Ovary (tissue), 7 donors: ENCODE measurements at regions not wholly inside any gene's neighbourhood (a gene's known extent, or its start where the extent isn't known, plus 50 kb on each side); places are given as distances from the start of the nearest gene placed in this dataset.

Source experiments
- DNase-seq, 5 donors: peaks; one replicate each; pipeline ENCODE4 v3.0.0-alpha.2; 2019 to 2020
- H3K27ac ChIP-seq, 2 donors: fragments of 200-600 bp; one replicate each; pipeline versions ENCODE4 v1.5.1 to v1.8.0; 2019 to 2022
- H3K27me3 ChIP-seq: fragments of 200-600 bp; one replicate; pipeline ENCODE4 v1.8.0; 2022
- H3K36me3 ChIP-seq: fragments of 200-600 bp; sonication (generic); one replicate; pipeline ENCODE4 v1.5.1; 2019
- H3K4me1 ChIP-seq: one replicate; pipeline ENCODE4 v1.8.1; 2013; ENCODE audit warnings: mild to moderate bottlenecking, moderate library complexity; ENCODE audit not compliant: insufficient read depth
- H3K4me3 ChIP-seq: fragments of 200-600 bp; sonication (generic); one replicate; pipeline ENCODE4 v1.5.1; 2017
- H3K9me3 ChIP-seq, 2 donors: fragments of 200-600 bp in 1 of 2; sonication (generic) in 1 of 2; one replicate each; pipeline versions ENCODE4 v1.5.1 to v1.8.1; 2013 to 2019; ENCODE audit warnings: mild to moderate bottlenecking in 1 of 2, moderate library complexity in 1 of 2
- EP300 ChIP-seq: sonication (generic); formaldehyde crosslinking; IDR thresholded peaks from one replicate; pipeline ENCODE4 v1.6.1; 2017; ENCODE audit warnings: antibody characterized with exemption
- POLR2A ChIP-seq: fragments of 450-650 bp; IDR thresholded peaks from one replicate; pipeline ENCODE4 v1.6.1; 2017; ENCODE audit warnings: antibody characterized with exemption, mild to moderate bottlenecking, moderate library complexity
- WGBS, 3 donors: extraction: QIAGEN DNeasy Blood & Tissue Kit in 1 of 3; methylation state at CpG; one replicate each; pipeline versions ENCODE4 v1.1.5 to v1.1.7; 2013 to 2017; 5-methylcytosine and 5-hydroxymethylcytosine counted together
- intact Hi-C, 4 donors: fragments of 100-400 bp; cut with DNase I; formaldehyde crosslinking; loops; one replicate each; pipeline versions ENCODE4 v1.11.0 to v1.15.1; 2022 to 2023
- TF ChIP-seq, protein P1 (sequence below), 3 donors: fragments of 450-650 bp in 2 of 3; fragments of 200-600 bp in 1 of 3; IDR thresholded peaks; one replicate each; pipeline versions ENCODE4 v1.5.1 to v1.8.0; 2016 to 2022; ENCODE audit warnings: antibody characterized with exemption in 3 of 3, mild to moderate bottlenecking in 1 of 3
- donor health status: DM: no; HTN: no; CAD: no; lungs with moderate emphysema.
- donor health status: DM: no; HTN: no; CAD: no.
- donor health status: Bipolar disorder and iron deficiency.
- donor health status: DM: no; HTN: no; CAD: no.
- donor health status: DM: yes; HTN: yes; CAD: no.

GRCh38 chr20:52348434-52348833 lies 156.9 kb upstream of the ZFP64 start:
- H3K4me1 ChIP-seq, result no peaks in the 10 kb centered on the region
- no peak for DNase-seq
- no peaks in the 10 kb centered on the region for H3K36me3 ChIP-seq
- H3K27me3 ChIP-seq, result no peaks in the 10 kb centered on the region
- H3K4me3 ChIP-seq, result no peak overlapping the region
- no peak overlapping the region for H3K27ac ChIP-seq
- WGBS, 3 donors, result 80 to 81% (median 80%) methylated on average over 2 of the region's 2 CpGs
- H3K9me3 ChIP-seq, result no peaks in the 10 kb centered on the region
- no peak for TF ChIP-seq EP300
- TF ChIP-seq, protein P1, sequence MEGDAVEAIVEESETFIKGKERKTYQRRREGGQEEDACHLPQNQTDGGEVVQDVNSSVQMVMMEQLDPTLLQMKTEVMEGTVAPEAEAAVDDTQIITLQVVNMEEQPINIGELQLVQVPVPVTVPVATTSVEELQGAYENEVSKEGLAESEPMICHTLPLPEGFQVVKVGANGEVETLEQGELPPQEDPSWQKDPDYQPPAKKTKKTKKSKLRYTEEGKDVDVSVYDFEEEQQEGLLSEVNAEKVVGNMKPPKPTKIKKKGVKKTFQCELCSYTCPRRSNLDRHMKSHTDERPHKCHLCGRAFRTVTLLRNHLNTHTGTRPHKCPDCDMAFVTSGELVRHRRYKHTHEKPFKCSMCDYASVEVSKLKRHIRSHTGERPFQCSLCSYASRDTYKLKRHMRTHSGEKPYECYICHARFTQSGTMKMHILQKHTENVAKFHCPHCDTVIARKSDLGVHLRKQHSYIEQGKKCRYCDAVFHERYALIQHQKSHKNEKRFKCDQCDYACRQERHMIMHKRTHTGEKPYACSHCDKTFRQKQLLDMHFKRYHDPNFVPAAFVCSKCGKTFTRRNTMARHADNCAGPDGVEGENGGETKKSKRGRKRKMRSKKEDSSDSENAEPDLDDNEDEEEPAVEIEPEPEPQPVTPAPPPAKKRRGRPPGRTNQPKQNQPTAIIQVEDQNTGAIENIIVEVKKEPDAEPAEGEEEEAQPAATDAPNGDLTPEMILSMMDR (IDR thresholded peaks at IDR 0.05), result no peak
- no peak for TF ChIP-seq POLR2A
- intact Hi-C loops, result no loop called here

DNA sequence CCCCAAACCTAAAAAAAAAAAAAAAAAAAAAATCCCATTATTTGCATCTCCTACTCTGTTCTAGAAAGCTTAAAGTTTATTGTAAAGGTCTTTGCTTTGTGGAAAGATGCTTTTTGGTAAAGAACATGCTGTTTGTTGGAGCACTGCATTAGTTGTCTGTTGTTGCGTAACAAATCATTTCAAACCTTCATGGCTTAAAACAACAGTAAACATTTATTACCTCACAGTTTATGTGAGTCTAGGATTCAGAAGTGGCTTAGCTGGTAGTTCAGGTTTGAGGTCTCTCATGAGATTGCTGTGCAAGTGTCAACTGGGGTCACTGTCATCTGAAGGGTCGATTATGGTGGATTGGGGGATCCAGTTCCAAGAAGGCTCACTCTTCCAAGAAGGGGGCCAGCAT lies 155.2 kb upstream of the ZFP64 start:
- WGBS, 3 donors, result 88 to 92% (median 89%) methylated on average over 2 of the region's 2 CpGs

DNA sequence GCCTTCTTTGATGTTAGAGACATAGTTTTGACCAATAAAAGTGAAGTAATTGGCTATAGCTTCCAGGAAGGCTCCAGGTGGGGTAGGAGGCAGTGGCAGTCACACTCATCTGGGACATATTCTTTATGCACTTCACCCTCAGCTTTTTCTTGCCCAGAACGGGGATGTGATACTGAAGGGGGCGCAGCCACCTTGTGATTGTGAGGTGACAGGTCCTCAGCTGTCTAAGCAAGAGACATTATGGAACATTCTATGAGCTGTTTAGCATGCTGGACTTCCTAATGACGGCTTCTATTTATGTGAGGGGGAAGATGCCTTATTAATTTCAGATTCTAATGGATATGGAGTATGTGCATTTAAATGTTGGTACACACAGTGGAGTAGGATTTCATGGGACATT lies 151.3 kb upstream of the ZFP64 start:
- H3K36me3 ChIP-seq, result no peaks in the 10 kb centered on the region
- H3K27me3 ChIP-seq, result no peaks in the 10 kb centered on the region
- no peaks in the 10 kb centered on the region for H3K9me3 ChIP-seq
- TF ChIP-seq, protein P1 (IDR thresholded peaks at IDR 0.05), result no peak
- no peak for TF ChIP-seq EP300
- no peak for TF ChIP-seq POLR2A
- no peak overlapping the region for H3K4me3 ChIP-seq
- WGBS, 3 donors, result 77 to 91% (median 83%) methylated on average over 3 of the region's 3 CpGs
- no peak overlapping the region for H3K27ac ChIP-seq
- intact Hi-C loops, result no loop called here
- no peak for DNase-seq
- H3K4me1 ChIP-seq, result no peaks in the 10 kb centered on the region

More for the DNA sequence above, 155.2 kb upstream of the ZFP64 start:
- no peaks in the 10 kb centered on the region for H3K27me3 ChIP-seq
- no peaks in the 10 kb centered on the region for H3K9me3 ChIP-seq
- H3K4me3 ChIP-seq, result no peak overlapping the region
- H3K27ac ChIP-seq, result no peak overlapping the region
- no peaks in the 10 kb centered on the region for H3K36me3 ChIP-seq
- DNase-seq, result no peak
- no peaks in the 10 kb centered on the region for H3K4me1 ChIP-seq
- intact Hi-C loops, result no loop called here
- TF ChIP-seq POLR2A (no peak), EP300 (no peak)
- TF ChIP-seq, protein P1 (IDR thresholded peaks at IDR 0.05), result no peak

- no peak for TF ChIP-seq EP300
- TF ChIP-seq, protein P1 (IDR thresholded peaks at IDR 0.05), result no peak
- TF ChIP-seq POLR2A, result no peak
- H3K4me3 ChIP-seq, result no peak overlapping the region
- H3K27me3 ChIP-seq, result no peaks in the 10 kb centered on the region
- intact Hi-C loops, result no loop called here
- WGBS, 3 donors, result 72 to 86% (median 84%) methylated on average over 4 of the region's 4 CpGs
- H3K4me1 ChIP-seq, result no peaks in the 10 kb centered on the region
- H3K36me3 ChIP-seq, result no peaks in the 10 kb centered on the region
- H3K27ac ChIP-seq, result no peak overlapping the region
- DNase-seq, result no peak
- H3K9me3 ChIP-seq, result no peaks in the 10 kb centered on the region
Measured at GRCh38 chr20:52340036-52340634, 148.6 kb upstream of the ZFP64 start.
